SK-N-MC (cell line): ENCODE measurements at regions not wholly inside any gene's neighbourhood (a gene's known extent, or its start where the extent isn't known, plus 50 kb on each side); places are given as distances from the start of the nearest gene placed in this dataset.

Experiments
- EZH2 ChIP-seq: fragments of 200-600 bp; sonication (generic); IDR thresholded peaks from one replicate; pipeline ENCODE4 v1.6.1; 2017; ENCODE audit warnings: antibody characterized with exemption
- POLR2AphosphoS5 ChIP-seq: IDR thresholded peaks from 2 replicates; pipeline ENCODE4 v1.6.1; 2012; ENCODE audit warnings: mild to moderate bottlenecking, low read depth, low read length, borderline replicate concordance

DNA sequence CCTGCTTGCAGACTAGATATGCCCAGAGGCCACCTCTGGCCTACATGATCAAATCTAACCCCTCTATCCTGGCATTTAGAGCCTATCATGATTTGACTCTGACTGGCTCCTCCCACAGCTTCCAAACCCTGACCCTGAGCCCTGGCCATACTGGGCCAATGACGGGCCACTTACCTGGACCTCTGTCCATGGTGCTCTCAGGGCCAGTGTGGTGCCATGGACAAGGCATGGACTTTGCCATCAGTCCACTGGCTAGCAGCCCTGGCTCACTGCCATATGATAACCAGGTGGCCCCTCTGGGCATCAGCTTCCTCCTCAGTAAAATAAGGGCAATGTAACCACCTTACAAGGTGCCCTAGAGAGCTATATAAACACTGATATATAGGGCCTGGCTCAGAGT lies 713.4 kb downstream of the PTPRU start:
- TF ChIP-seq POLR2AphosphoS5 (no peak), EZH2 (no peak)
